ENCODE measurements at regions not wholly inside any gene's neighbourhood (a gene's known extent, or its start where the extent isn't known, plus 50 kb on each side); places are given as distances from the start of the nearest gene placed in this dataset.

GRCh38 chr14:39939023-39939422, 506.8 kb upstream of the FBXO33 start:
- peaks cover 6% of the 10 kb centered on the region for H3K9me3 ChIP-seq
- H3K36me3 ChIP-seq (ENCODE audit: low read depth), result no peaks in the 10 kb centered on the region
- no peak for TF ChIP-seq CTCF (IDR thresholded peaks at IDR 0.05)
- no peak for DNase-seq
- no peak for ATAC-seq
- no peak overlapping the region for H3K4me3 ChIP-seq
- intact Hi-C loops (cut with DNase I, micrococcal nuclease), result no loop called here
- H3K4me1 ChIP-seq (ENCODE audit: low read depth), result no peaks in the 10 kb centered on the region

- Histone ChIP-seq H3K4me3 (no peak overlapping the region), H3K9me3 (peaks cover 14% of the 10 kb centered on the region), H3K36me3 (ENCODE audit: low read depth) (no peaks in the 10 kb centered on the region), H3K4me1 (ENCODE audit: low read depth) (no peaks in the 10 kb centered on the region)
- TF ChIP-seq CTCF (IDR thresholded peaks at IDR 0.05), result no peak
- intact Hi-C loops (cut with DNase I, micrococcal nuclease), result no loop called here
- ATAC-seq (no peak), DNase-seq (no peak)
These were observed 480.2 kb upstream of the FBXO33 start for GRCh38 chr14:39912192-39913100.

GRCh38 chr14:39897657-39898056, 465.4 kb upstream of the FBXO33 start:
- Histone ChIP-seq H3K4me1 (ENCODE audit: low read depth) (no peaks in the 10 kb centered on the region), H3K4me3 (no peak overlapping the region), H3K36me3 (ENCODE audit: low read depth) (no peaks in the 10 kb centered on the region), H3K9me3 (peaks cover 72% of the 10 kb centered on the region)
- ATAC-seq (no peak), DNase-seq (no peak)
- no peak for TF ChIP-seq CTCF (IDR thresholded peaks at IDR 0.05)
- intact Hi-C loops (cut with DNase I, micrococcal nuclease), result no loop called here

GRCh38 chr14:39890026-39890425, 457.8 kb upstream of the FBXO33 start:
- intact Hi-C loops (cut with DNase I, micrococcal nuclease), result no loop called here
- ATAC-seq, result no peak
- TF ChIP-seq CTCF (IDR thresholded peaks at IDR 0.05), result no peak

GRCh38 chr14:39884091-39884490, 451.9 kb upstream of the FBXO33 start:
- H3K4me3 ChIP-seq, result no peak overlapping the region
- H3K9me3 ChIP-seq, result peaks cover 57% of the 10 kb centered on the region
- no peaks in the 10 kb centered on the region for H3K36me3 ChIP-seq (ENCODE audit: low read depth)
- DNase-seq, result no peak
- no peak for ATAC-seq
- no peaks in the 10 kb centered on the region for H3K4me1 ChIP-seq (ENCODE audit: low read depth)
- TF ChIP-seq CTCF (IDR thresholded peaks at IDR 0.05), result no peak
- intact Hi-C loops (cut with DNase I, micrococcal nuclease), result no loop called here

More at GRCh38 chr14:39890026-39890425, 457.8 kb upstream of the FBXO33 start:
- H3K4me1 ChIP-seq (ENCODE audit: low read depth), result no peaks in the 10 kb centered on the region
- H3K9me3 ChIP-seq, result peaks cover 65% of the 10 kb centered on the region
- no peaks in the 10 kb centered on the region for H3K36me3 ChIP-seq (ENCODE audit: low read depth)
- H3K4me3 ChIP-seq, result no peak overlapping the region
- no peak for DNase-seq
